ENCODE measurements at regions not wholly inside any gene's neighbourhood (a gene's known extent, or its start where the extent isn't known, plus 50 kb on each side); places are given as distances from the start of the nearest gene placed in this dataset.

DNA sequence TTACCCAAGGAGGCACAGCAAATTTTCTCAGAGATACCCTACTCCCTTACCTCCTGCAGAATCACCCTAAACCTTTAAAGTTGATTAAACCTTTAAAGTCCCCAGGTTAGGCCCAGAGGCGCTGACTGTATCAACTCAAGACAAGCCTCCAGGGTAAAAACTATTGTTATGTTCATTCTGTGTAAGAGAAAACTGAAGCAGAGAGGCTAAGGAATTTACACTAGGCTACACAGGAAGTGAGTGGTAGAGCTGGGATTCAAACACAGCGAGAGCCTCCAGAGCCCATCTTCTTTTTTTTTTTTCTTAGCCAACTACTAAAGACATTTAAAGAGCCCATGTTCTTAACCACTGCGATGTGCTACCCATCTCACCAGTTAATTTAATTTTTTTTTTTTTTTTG, 56.3 kb upstream of the GRK3 start:
- Histone ChIP-seq H3K79me2 (ENCODE audit: insufficient read depth) (no peaks in the 10 kb centered on the region), H3F3A (ENCODE audit: insufficient read depth) (no peaks in the 10 kb centered on the region), H3K4me1 (ENCODE audit: insufficient read depth) (no peaks in the 10 kb centered on the region), H3K4me2 (ENCODE audit: unreplicated experiment) (no peak overlapping the region), H2AFZ (no peak overlapping the region), H4K20me1 (ENCODE audit: insufficient read depth) (no peaks in the 10 kb centered on the region), H3K36me3 (ENCODE audit: low read depth) (peaks cover 10% of the 10 kb centered on the region; the same call in 1 of the 2 replicates), H3K4me3 (no peak overlapping the region), H3K9me3 (ENCODE audit: low read depth) (no peaks in the 10 kb centered on the region), H3K9me2 (ENCODE audit: insufficient read depth) (no peaks in the 10 kb centered on the region), H3K27ac (no peak overlapping the region), H3K27me3 (replicated peaks; ENCODE audit: insufficient read depth) (no peaks in the 10 kb centered on the region), H3K9ac (no peak overlapping the region)
- 90 to 91% methylated on average over 3 of the region's 3 CpGs for WGBS, 2 experiments (ENCODE audit: low coverage in 1 of 2, low lambda C conversion rate in 2 of 2, missing lambda C conversion rate in 2 of 2)
- no peak for DNase-seq
- TF ChIP-seq EZH2phosphoT487 (IDR thresholded peaks at IDR 0.05; ENCODE audit: insufficient read depth, low read depth) (no peak), EZH2 (IDR thresholded peaks at IDR 0.05; ENCODE audit: insufficient read depth, poor library complexity, severe bottlenecking) (no peak)
- in situ Hi-C loops (cut with MboI), result no loop called here

DNA sequence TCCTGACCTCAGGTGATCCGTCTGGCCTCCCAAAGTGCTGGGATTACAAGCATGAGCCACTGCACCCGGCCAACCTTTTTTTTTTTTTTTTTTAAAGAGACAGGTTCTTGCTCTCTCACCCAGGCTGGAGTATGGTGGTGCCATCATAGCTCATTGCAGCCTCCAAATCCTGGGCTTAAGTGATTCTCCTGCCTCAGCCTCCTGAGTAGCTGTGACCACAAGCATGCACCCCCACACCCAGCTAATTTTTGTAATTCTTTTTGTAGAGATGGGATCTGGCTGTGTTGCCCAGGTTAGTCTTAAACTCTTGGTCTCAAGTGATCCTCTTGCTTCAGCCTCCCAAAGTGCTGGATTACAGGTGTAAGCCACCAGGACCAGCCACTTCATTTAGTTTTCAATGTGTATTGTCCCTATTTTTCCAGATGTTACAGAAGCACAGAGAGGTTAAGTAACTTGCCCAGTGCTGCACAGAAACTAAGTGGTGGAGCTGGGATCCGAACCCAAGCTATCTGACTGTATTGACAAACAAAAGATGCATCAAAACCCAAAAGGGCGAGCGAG, 55.6 kb upstream of the GRK3 start:
- Histone ChIP-seq H4K20me1 (ENCODE audit: insufficient read depth) (no peaks in the 10 kb centered on the region), H3K4me2 (ENCODE audit: unreplicated experiment) (no peak overlapping the region), H3K79me2 (ENCODE audit: insufficient read depth) (no peaks in the 10 kb centered on the region), H3K9ac (no peak overlapping the region), H3K36me3 (ENCODE audit: low read depth) (peaks cover 10% of the 10 kb centered on the region; the same call in 1 of the 2 replicates), H3K9me3 (ENCODE audit: low read depth) (no peaks in the 10 kb centered on the region), H3K27me3 (replicated peaks; ENCODE audit: insufficient read depth) (no peaks in the 10 kb centered on the region), H3K4me3 (no peak overlapping the region), H3K27ac (no peak overlapping the region), H3F3A (ENCODE audit: insufficient read depth) (no peaks in the 10 kb centered on the region), H3K9me2 (ENCODE audit: insufficient read depth) (no peaks in the 10 kb centered on the region), H3K4me1 (ENCODE audit: insufficient read depth) (no peaks in the 10 kb centered on the region), H2AFZ (no peak overlapping the region)
- in situ Hi-C loops (cut with MboI), result no loop called here
- no peak for DNase-seq
- TF ChIP-seq EZH2 (IDR thresholded peaks at IDR 0.05; ENCODE audit: insufficient read depth, poor library complexity, severe bottlenecking) (no peak), EZH2phosphoT487 (IDR thresholded peaks at IDR 0.05; ENCODE audit: insufficient read depth, low read depth) (no peak)
- WGBS, 2 experiments (ENCODE audit: low coverage in 1 of 2, low lambda C conversion rate in 2 of 2, missing lambda C conversion rate in 2 of 2), result 65 to 69% methylated on average over 5 of the region's 5 CpGs

DNA sequence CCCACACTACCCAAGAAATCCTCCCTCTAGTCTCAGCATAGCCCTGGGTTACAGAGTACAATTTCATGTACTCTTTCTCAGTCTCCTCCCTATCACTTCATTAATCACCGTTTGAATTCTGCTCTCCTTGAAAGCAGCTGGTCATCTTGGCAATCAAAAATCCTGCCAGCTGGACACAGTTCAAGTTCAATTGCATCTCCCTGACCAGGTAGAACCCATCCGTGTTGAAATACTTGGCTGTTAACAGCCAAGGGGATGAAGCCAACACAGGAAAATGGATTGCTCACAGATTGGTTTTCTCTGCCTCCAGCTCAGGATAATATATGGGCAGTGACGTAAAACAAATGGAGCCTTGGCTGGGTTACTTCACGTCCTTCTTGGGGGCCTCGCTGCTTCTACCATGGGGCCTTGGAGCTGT, 55.1 kb upstream of the GRK3 start:
- TF ChIP-seq EZH2phosphoT487 (IDR thresholded peaks at IDR 0.05; ENCODE audit: insufficient read depth, low read depth) (no peak), EZH2 (IDR thresholded peaks at IDR 0.05; ENCODE audit: insufficient read depth, poor library complexity, severe bottlenecking) (no peak)
- no peak for DNase-seq
- no peaks in the 10 kb centered on the region for H4K20me1 ChIP-seq (ENCODE audit: insufficient read depth)
- no peaks in the 10 kb centered on the region for H3F3A ChIP-seq (ENCODE audit: insufficient read depth)
- H3K79me2 ChIP-seq (ENCODE audit: insufficient read depth), result no peaks in the 10 kb centered on the region
- peaks cover 10% of the 10 kb centered on the region; the same call in 1 of the 2 replicates for H3K36me3 ChIP-seq (ENCODE audit: low read depth)
- H3K9ac ChIP-seq, result no peak overlapping the region
- no peak overlapping the region for H3K27ac ChIP-seq
- H3K9me3 ChIP-seq (ENCODE audit: low read depth), result no peaks in the 10 kb centered on the region
- no peak overlapping the region for H2AFZ ChIP-seq
- WGBS, 2 experiments (ENCODE audit: low coverage in 1 of 2, low lambda C conversion rate in 2 of 2, missing lambda C conversion rate in 2 of 2), result 55 to 59% methylated on average over 5 of the region's 5 CpGs
- no peak overlapping the region for H3K4me3 ChIP-seq
- H3K4me2 ChIP-seq (ENCODE audit: unreplicated experiment), result no peak overlapping the region
- no peaks in the 10 kb centered on the region for H3K9me2 ChIP-seq (ENCODE audit: insufficient read depth)
- in situ Hi-C loops (cut with MboI), result no loop called here
- H3K27me3 ChIP-seq (replicated peaks; ENCODE audit: insufficient read depth), result no peaks in the 10 kb centered on the region
- H3K4me1 ChIP-seq (ENCODE audit: insufficient read depth), result no peaks in the 10 kb centered on the region; the same call in 1 of the 2 replicates

DNA sequence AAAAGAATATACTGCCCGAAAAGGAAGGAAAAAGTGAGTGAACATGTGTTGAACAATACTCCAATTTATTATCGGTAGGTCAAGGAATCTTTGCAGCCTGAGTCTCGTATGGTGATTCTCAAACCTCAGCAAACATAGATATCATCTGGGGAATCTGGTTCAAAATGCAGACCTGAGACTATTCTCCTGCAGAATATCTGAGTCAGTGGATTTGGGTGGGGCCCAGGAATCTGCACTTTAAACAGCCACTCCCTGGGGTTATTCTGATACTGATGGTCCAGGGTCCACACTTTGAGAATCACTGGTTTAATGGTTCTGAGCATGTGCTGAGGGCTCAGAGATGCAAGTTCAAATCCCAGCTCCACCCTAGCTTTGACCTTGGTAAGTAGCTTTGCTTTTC, 53.6 kb upstream of the GRK3 start:
- H3F3A ChIP-seq (ENCODE audit: insufficient read depth), result no peaks in the 10 kb centered on the region
- H3K27ac ChIP-seq, result no peak overlapping the region
- no peak overlapping the region for H3K4me3 ChIP-seq
- in situ Hi-C loops (cut with MboI), result no loop called here
- H3K36me3 ChIP-seq (ENCODE audit: low read depth), result peaks cover 10% of the 10 kb centered on the region; the same call in 1 of the 2 replicates
- 67 to 74% methylated on average over 3 of the region's 3 CpGs for WGBS, 2 experiments (ENCODE audit: low coverage in 1 of 2, low lambda C conversion rate in 2 of 2, missing lambda C conversion rate in 2 of 2)
- H3K4me2 ChIP-seq (ENCODE audit: unreplicated experiment), result no peak overlapping the region
- H3K9ac ChIP-seq, result no peak overlapping the region
- H2AFZ ChIP-seq, result no peak overlapping the region
- no peaks in the 10 kb centered on the region for H3K9me3 ChIP-seq (ENCODE audit: low read depth)
- no peaks in the 10 kb centered on the region for H3K9me2 ChIP-seq (ENCODE audit: insufficient read depth)
- H4K20me1 ChIP-seq (ENCODE audit: insufficient read depth), result no peaks in the 10 kb centered on the region
- TF ChIP-seq EZH2 (IDR thresholded peaks at IDR 0.05; ENCODE audit: insufficient read depth, poor library complexity, severe bottlenecking) (no peak), EZH2phosphoT487 (IDR thresholded peaks at IDR 0.05; ENCODE audit: insufficient read depth, low read depth) (no peak)
- no peak for DNase-seq
- H3K79me2 ChIP-seq (ENCODE audit: insufficient read depth), result no peaks in the 10 kb centered on the region
- H3K4me1 ChIP-seq (ENCODE audit: insufficient read depth), result peaks cover 3% of the 10 kb centered on the region; the same call in 1 of the 2 replicates
- H3K27me3 ChIP-seq (replicated peaks; ENCODE audit: insufficient read depth), result no peaks in the 10 kb centered on the region

Measured in GM23248 (cell line).